Stromal cell of bone marrow (primary cell): ENCODE measurements at regions not wholly inside any gene's neighbourhood (a gene's known extent, or its start where the extent isn't known, plus 50 kb on each side); places are given as distances from the start of the nearest gene placed in this dataset.

Experiments used
- DNase-seq: peaks from one replicate; pipeline ENCODE4 v3.0.0-alpha.2; 2012; ENCODE audit warnings: low read depth

DNA sequence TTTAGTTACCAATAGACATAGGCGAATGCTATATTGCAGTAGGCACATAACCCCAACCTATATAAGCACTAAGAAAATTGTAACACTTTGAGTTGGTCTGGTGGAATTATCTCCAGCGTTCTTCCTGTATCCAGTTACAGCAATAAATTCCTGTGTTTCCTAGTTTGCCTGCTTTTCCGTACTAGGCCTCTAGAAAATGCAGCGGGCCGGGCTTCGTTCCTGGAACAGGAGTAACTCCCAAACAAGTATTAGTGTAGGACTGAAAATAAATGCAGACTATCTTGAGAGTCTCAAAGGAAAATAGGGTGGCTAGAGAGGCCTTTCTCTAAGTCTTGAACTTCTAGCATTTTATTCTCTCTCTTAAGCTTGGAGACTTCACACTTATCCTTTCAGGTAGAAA lies 159.8 kb downstream of the OR13H1 start:
- DNase-seq: no peak

DNA sequence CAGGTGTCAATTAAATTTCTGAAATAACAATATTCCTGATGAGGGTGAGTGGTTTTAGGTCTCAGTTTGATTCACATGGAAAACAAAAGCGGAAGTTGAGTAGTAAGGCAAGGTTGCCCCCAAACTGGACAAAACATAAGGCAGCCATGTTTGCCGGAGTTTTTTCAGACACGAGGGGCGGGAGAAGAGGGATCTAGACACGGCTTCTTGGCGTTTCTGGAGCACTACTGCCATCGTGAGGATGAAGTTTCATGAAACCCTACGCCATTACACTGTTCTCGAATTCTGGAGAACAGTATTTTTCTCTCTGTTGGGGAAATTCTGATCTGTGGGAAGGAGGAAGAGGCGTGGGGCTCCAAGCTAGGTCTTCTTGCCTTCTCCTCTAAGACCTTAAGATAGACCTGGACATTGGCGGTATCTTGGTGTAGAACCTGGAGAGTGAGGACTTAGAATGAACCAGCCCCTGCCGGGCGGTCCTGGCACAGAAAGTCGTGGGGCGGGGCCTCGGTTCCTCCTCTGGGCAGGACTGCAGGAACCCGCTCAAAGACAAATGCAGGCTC lies 160.3 kb downstream of the OR13H1 start:
- DNase-seq: peak; percentile 60

DNA sequence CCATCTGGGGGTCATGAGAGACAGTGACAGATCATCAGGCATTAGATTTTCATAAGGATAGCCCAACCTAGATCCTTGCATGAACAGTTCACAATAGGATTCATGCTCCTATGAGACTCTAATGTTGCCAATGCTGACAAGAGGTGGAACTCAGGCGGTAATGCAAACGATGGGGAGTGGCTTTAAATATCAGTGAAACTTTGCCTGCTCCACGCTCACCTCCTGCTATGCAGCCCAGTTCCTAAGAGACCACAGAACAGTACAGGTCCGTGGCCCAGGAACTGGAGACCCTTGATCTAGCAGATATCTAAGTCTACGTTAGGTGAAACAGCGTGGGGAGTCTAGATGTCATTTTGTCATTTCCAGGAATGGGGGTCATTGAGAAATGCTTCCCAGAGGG lies 165.7 kb downstream of the OR13H1 start:
- no peak for DNase-seq

DNA sequence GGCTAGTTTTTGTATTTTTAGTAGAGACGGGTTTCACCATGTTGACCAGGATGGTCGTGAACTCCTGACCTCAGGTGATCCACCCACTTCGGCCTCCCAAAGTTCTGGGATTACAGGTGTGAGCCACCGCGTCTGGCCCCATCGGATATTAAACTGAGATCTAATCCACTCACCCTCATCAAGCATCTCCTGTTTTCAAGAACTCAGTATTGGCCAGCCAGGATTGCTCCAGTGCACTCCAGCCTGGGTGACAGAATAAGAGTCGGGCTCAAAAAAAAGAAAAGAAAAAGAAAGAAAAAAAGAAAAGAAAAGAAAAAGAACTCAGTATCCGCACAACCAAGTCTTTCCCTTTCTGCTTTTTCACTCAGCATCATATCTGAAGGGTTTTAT lies 167.6 kb downstream of the OR13H1 start:
- DNase-seq: no peak

DNA sequence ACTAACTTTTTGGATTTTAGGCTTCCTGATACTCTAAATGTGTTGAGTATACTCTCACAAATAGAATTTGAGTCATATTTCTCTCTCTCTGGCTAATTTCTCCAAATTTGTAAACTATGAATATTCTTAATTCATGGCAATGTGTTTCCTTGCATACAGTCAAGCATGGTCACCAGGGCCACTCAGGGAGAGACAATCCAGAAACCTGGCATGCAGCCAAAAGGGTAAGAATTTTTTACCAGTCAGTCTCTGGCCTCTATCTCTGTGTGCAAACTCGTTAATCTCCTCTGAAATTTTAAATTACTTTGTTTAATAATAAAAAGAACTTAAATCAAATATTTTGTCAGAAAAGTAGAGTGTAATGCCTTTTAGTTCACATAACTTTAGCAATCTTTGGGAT lies 179.8 kb downstream of the OR13H1 start:
- DNase-seq: no peak

DNA sequence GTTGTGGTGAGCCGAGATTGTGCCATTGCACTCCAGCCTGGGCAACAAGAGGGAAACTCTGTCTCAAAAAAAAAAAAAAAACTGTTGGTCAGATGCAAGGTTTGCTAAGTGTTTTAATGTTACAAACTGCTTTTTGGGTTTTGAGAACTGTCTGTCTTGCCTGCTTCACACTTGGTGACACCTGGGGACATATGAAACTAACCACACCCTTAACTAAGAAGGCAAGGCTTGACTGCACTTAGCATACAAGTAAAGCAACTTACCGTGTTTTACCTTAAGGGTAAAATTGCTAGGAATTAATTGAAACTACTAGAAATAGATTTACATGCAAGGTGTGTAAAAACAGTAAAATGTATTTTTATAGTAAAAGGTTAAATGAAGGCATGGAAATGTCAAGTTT lies 180.4 kb downstream of the OR13H1 start:
- no peak for DNase-seq

DNA sequence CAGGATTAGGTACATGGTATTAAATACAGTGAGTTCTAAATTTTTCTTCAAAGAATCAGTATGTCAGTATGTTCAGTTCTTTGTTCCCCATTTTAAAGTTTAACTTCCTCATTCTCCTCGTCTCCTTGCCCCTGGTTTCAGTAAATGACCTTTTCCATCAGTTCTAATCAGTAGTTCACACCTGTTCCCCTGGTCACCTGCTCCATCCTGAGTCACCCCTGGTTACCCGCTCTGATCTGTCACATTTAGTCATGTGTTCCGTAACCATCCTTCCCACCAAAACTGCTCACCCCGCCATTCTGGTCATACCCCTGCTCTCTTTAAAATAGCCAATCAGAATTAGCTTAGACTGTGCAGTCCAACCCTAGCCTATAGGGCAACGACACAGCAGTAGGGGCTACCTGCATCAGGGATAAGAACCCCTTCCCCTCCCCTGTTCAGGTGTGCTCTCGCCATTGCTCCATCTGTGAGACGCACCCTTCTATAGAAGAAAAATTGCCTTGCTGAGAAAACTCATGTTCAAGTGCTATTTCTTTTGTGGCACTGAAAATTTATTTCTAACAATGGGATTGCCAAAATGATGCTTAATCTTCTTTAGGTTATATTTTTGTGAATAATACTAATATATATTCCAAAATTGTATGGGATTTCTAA lies 181.3 kb downstream of the OR13H1 start:
- DNase-seq: no peak

DNA sequence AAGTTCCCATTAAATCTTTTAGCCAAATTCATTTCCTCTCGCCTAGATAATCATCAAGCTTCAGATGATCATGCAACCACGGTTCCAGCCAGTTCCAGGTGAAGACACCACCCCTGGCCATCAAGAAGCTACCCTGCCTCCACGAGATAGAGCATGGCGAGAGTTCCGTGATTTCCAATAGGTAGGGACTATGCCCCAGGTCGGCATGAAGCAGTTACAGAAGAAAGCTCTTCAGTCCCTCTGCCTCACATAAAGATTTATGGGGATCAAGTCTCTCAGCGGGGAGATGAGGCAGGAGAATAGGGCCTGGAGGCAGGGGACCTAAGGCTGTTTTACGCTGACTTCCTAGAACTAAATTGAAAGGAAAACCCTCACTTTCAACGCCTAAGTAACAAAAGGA lies 183.9 kb downstream of the OR13H1 start:
- DNase-seq: no peak

DNA sequence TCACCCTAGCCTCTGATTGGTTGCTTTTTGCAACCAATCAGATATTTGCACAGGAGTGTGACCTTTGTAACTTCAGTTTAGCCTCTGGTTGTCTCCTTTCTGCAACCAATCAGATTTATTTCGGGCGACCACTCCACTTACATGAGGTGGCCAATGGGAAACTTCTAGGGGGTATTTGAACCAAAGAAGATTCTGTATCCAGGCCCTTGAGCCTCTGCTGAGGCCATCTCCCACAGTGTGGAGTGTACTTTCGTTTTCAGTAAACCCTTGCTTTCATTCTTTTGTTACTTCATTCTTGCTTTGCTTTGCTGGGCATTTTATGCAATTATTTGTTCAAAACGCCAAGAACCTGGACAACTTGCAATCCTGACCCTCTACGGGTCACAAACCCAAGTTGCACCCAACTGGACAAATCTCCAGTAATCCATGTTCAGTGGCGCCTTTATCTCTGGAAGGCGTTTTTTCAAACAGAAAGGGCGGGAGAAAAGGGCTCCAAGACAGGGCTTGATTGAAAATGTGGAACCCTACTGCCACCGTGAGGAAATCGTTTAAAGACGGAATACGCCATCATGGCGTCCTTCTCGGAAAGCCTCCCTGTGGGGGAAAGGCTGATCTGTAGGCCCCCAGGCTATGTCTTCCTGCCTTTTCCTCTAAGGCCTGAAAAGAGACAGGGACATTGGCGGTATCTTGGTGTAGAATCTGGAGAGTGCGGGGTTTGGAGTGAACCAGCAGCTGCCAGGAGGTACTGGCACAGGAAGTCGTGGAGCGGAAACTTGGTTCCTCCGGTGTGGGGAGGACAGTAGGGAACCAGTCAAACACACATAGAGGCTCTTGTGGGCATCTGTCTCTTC lies 184.6 kb downstream of the OR13H1 start:
- peak; percentile 71 for DNase-seq

DNA sequence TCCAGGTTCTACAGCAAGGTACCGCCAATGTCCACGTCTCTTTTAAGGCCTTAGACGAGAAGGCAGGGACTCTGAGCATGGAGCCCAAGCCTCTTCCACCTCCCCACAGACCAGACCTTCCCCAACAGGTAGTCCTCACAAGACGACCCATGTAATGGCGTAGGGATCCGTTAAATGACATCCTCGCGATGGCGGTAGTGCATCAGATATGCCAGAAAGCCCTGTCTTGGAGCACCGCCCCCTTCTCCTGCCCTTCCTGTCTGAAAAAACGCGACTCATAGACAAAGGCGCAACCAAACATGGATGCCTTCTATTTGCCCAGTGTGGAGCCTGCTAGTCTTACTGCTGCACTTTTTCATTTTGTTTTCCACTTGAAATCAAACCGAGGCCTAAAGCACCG lies 185.4 kb downstream of the OR13H1 start:
- peak; percentile 57 for DNase-seq

DNA sequence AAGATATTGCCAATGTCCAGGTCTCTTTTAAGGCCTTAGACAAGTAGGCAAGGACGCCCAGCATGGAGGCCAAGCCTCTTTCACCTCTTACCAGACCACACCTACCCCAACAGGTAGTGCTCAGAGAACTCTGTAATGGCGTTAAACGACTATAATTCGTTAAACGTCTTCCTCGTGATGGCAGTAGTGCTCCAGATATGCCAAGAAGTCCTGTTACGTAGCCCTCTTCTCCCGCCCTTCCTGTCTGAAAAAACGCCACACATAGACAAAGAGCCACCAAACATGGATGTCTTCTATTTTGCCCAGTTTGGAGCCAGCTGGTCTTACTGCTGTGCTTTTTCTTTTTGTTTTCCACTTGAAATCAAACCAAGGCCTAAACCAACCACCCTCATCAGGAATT lies 190.7 kb downstream of the OR13H1 start:
- DNase-seq: peak; percentile 53

DNA sequence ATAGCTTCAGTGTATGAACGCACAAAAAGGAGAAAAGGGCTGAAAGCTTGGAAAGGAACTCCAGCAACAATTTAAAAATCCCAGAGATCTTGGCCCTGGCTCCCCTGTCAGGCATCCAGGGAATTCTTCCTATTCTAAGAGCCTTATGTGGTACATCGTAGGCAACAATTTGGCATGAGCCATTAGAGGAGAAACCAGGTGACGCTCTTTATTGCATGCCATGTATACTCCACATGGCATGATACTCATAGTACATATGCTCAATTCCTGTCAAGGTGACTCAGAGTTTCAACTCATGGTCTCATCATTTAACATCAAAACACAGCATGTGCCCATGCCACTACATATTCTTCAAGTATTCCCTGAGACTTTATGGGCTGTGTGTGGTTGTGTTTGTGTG lies 191.3 kb downstream of the OR13H1 start:
- no peak for DNase-seq

DNA sequence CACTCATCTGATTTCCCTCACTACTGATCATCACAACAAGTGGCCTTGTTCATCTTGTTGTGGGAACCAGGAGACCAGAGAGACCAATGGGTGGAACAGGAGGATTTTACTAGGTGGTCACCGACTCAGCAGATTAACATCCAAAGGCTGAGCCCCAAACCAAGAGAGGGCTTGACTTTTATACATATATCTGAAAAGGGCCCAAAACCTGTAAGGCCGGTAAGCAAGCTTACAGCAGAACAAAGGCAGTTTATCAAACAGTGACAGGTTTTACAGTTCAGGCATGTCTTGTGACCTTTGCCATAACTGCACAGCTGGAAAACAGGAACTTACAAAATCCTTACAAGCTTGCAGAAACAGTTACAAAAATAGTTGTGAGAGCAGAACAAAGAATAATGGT lies 195.9 kb downstream of the OR13H1 start:
- no peak for DNase-seq

DNA sequence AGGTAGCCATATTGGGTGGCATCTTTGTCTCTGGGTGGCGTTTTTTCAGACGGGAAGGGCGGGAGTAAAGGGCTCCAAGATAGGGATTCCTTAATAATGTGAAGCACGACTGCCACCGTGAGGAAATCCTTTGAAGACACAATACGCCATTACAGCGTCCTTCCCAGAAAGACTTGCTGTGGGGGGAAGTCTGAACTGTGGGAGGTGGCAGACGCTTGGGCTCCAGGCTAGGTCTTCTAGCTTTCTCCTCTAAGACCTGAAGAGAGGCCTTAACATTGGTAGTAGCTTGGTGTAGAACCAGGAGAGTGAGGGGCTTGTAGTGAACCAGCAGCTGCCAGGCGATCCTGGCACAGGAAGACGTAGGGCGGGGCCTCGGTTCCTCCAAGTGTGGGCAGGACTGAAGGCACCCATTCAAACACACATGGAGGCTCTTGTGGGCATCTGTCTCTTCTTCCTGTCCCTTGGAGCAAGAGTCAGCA lies 197.3 kb downstream of the OR13H1 start:
- DNase-seq: peak; percentile 46

DNA sequence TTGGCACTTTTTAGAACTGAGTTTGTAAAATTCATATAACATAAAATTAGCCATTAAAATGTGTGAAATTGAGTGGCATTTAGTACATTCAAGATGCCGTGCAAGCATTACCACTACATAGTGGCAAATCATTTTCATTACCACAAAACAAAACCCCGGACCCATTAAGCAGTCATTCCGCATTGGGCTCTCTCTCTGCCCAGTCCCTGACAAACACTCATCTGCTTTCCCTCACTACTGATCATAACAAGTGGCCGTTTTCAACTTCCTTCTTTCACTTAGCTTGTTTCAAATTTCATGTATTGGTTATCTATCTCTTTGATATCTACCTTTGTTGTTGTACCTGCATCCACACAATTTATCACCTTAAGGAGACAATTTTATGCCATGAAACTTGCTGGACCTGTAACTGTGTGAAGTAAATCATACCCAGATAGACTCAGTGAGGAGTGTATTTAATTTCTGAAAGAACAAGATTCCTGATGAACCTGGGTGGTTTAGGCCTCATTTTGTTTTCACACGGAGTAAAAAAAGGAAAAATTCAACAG lies 202.1 kb downstream of the OR13H1 start:
- DNase-seq: no peak

DNA sequence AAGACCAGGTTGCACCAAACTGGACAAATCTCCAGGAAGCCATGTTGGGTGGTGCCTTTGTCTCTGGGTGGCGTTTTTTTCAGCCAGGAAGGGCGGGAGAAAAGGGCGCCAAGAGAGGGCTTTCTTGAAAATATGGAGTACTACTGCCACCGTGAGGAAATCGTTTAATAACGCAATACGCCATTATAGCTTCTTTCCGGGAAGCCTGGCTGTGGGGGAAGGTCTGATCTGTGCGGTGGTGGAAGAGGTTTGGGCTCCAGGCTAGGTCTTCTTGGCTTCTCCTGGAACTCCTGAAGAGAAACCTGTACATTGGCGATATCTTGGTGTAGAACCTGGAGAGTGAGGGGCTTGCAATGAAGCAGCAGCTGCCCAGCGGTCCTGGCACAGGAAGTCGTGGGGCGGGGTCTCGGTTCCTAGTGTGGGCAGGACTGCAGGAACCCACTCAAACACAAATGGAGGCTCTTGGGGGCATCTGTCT lies 202.7 kb downstream of the OR13H1 start:
- DNase-seq: peak; percentile 45

DNA sequence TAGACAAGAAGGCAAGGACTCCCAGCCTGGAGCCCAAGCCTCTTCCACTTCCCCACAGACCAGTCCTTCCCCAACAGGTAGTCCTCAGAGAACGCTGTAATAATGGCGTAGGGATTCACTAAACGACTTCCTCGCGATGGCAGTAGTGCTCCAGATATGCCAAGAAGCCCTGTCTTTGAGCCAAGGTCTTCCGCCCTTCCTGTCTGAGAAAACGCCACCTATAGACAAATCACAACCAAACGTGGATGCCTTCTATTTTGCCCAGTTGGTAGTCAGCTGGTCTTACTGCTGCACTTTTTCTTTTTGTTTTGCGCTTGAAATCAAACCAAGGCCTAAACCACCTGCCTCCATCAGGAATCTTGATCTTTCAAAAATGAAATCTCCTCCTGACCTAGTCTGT lies 203.3 kb downstream of the OR13H1 start:
- peak; percentile 55 for DNase-seq

DNA sequence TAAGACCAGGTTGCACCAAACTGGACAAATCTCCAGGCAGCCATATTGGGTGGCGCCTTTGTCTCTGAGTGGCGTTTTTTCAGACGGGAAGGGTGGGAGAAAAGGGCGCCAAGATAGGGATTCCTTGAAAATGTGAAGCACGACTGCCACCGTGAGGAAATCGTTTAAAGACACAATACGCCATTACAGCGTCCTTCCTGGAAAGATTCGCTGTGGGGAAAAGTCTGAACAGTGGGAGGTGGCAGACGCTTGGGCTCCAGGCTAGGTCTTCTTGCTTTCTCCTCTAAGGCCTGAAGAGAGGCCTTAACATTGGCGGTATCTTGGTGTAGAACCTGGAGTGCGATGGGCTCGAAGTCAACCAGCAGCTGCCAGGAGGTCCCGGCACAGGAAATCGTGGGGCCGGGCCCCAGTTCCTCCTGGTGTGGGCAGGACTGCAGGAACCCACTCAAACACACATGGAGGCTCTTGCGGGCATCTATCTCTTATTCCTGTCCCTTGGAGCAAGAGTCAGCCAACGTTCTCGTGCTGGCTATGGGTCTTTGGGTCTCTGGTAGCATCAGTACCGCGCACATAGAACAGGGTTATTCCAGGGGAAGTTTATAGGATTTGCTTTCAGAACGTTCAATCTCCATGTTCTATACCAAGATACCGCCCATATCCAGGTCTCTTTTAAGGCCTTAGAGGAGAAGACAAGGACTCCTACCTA lies 208.8 kb downstream of the OR13H1 start:
- peak; percentile 61 for DNase-seq

DNA sequence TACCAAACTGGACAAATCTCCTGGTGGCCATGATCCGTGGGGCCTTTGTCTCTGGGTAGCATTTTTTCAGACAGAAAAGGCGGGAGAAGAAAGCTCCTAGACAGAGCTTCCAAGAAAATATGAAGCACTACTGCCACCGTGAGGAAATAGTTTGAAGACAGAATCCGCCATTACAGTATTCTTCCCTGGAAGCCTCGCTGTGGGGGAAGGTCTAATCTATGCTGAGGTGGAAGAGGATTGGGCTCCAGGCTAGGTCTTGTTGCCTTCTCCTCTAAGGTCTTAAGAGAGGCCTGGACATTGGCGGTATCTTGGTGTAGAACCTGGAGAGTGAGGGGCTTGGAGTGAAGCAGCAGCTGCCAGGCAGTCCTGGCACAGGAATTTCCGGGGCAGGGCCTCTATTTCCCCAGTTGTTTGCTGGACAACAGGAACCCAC lies 218.9 kb downstream of the OR13H1 start:
- DNase-seq: no peak

DNA sequence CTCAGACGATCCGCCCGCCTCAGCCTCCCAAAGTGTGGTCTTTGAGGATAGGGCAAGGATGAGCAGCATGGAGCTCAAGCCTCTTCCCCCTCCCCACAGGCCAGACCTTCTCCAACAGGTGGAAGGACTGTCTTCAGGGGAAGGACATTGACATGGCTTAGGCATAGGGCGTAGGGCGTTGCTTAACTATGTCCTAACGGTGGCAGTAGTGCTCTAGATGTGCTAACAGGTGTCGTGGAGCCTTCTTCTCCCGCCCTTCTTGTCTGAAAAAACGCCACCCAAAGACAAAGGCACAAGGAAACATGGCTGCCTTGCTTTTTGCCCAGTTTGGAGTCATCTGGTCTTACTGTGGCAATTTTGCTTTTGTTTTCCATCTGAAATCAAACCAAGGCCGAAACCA lies 219.8 kb downstream of the OR13H1 start:
- no peak for DNase-seq

DNA sequence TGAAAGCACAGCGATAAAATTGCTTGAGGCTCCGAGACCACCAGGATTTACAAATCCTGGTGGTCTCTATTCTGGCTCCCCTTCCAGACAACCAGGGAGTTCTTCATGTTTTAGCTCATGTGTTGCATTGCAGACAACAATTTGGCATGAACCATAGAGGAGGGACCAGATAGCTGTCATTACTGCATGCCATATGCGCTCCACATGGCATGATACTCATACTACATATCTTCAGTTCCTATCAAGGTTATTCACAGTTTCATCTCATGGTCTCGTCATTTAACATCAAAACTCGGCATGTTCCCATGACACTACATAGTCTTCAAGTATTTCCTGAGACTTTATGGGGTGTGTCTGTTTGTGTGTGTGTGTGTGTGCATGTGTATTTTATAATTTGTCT lies 220.3 kb downstream of the OR13H1 start:
- DNase-seq: no peak
